GM12875 (cell line): ENCODE measurements at regions not wholly inside any gene's neighbourhood (a gene's known extent, or its start where the extent isn't known, plus 50 kb on each side); places are given as distances from the start of the nearest gene placed in this dataset.

ENCODE experiments used
- H3K4me3 ChIP-seq: one replicate; pipeline ENCODE4 v1.5.1; 2011; ENCODE audit warnings: low read depth, low read length, control low read depth
- TF ChIP-seq, protein P1 (sequence below): IDR thresholded peaks from 2 replicates; pipeline ENCODE4 v1.5.1; 2011; ENCODE audit warnings: low read depth, mild to moderate bottlenecking, control low read depth, inconsistent platforms, low read length, moderate library complexity, borderline replicate concordance; ENCODE audit not compliant: insufficient read depth

DNA sequence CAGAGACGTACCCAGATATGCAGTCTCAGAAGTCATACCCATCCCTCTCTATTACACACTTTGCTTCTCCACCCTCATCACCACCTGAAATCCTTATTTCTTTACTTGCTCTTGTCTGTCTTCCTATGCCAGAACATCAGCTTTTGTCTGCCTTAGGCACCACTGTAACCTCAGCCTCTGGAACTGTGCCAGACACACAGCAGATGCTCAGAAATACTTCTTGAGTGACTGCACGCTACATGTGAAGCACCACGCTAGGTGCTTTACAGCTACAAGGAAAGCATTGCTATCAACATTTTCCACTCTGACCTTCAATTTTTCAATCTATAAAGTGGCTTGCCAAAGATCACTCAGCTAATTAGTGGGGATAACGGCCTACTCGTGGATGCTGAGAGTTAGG lies 226.8 kb downstream of the CHD9NB start:
- TF ChIP-seq, protein P1, sequence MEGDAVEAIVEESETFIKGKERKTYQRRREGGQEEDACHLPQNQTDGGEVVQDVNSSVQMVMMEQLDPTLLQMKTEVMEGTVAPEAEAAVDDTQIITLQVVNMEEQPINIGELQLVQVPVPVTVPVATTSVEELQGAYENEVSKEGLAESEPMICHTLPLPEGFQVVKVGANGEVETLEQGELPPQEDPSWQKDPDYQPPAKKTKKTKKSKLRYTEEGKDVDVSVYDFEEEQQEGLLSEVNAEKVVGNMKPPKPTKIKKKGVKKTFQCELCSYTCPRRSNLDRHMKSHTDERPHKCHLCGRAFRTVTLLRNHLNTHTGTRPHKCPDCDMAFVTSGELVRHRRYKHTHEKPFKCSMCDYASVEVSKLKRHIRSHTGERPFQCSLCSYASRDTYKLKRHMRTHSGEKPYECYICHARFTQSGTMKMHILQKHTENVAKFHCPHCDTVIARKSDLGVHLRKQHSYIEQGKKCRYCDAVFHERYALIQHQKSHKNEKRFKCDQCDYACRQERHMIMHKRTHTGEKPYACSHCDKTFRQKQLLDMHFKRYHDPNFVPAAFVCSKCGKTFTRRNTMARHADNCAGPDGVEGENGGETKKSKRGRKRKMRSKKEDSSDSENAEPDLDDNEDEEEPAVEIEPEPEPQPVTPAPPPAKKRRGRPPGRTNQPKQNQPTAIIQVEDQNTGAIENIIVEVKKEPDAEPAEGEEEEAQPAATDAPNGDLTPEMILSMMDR, result no peak
- H3K4me3 ChIP-seq, result no peak overlapping the region

DNA sequence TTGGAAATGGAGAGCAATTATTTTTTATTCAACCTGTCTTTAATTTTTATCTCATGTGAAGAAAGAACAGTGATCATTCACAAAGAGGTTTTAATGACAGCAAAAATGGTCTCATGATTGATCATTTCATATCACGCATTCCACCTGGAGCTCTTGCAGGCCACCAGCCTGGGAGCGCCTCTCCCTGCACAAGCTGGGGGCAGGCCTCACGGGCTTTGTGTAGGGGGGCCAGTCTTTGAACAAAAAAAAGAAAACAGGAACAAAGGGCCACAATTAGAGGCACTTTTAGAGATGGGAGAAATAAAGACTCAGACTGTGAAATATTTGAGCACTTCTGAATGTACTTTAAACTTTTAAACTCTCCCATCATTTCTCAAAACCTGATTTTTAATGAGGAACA lies 232.9 kb downstream of the CHD9NB start:
- no peak overlapping the region for H3K4me3 ChIP-seq
- TF ChIP-seq, protein P1, result no peak

GRCh38 chr16:52819405-52819804 lies 233.3 kb downstream of the CHD9NB start:
- TF ChIP-seq, protein P1, result no peak
- no peak overlapping the region for H3K4me3 ChIP-seq

DNA sequence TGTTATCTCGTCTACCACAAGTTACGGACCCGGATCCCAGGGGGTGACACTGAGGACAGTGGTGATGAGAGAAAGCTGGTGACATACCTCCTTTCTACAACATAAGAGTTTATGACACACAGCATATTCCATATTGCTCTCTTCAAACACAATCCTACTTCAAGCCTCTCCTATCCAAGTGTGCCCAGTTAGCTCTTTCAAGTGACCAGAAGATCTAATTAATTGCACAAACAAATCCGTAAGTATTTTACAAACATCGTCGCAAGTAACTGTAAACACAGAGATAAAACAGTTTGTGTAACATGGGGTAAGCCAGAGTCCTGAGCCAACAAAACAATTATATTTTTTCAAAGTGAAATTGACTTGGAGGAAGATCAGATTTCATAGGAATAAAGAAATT lies 235.0 kb downstream of the CHD9NB start:
- H3K4me3 ChIP-seq, result no peak overlapping the region
- TF ChIP-seq, protein P1, result no peak

DNA sequence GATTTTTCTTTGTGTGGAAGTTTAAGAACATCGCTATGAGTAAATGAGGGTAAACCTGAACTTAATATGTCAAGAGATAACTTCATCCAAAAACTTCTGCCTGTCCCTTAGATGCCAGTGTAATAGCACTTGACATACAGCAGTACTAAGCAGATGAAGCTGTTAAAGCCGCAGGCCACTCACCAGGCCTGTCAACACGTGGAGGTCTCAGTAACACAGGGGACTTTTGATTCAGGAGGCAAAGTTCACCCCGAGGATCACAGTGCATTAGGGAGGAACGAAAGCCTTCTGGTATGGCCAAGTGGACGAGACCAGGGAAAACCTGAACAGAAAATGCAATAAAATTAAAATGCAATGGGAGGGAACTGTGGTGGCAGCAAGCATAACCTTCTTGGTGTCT lies 235.7 kb downstream of the CHD9NB start:
- H3K4me3 ChIP-seq, result no peak overlapping the region
- TF ChIP-seq, protein P1, result no peak

GRCh38 chr16:52812678-52813556 lies 239.8 kb downstream of the CHD9NB start:
- no peak overlapping the region for H3K4me3 ChIP-seq
- TF ChIP-seq, protein P1, result no peak

- TF ChIP-seq, protein P1, result no peak
Observed at GRCh38 chr16:52805559-52806168, 247.0 kb downstream of the CHD9NB start.

More at GRCh38 chr16:52805559-52806168, 247.0 kb downstream of the CHD9NB start:
- H3K4me3 ChIP-seq, result no peak overlapping the region
